Memory B cell (primary cell): ENCODE measurements at regions not wholly inside any gene's neighbourhood (a gene's known extent, or its start where the extent isn't known, plus 50 kb on each side); places are given as distances from the start of the nearest gene placed in this dataset.
"Not testable (repeated sequence)": the region's sequence is repeated elsewhere in the genome, so short reads cannot be mapped to it uniquely, and the experiment has no call there.

ENCODE experiments used
- ATAC-seq: fragments of 150-1000 bp; cut with Tn5 transposase; 2 replicates; pipeline ENCODE4 v1.10.0; 2021; ENCODE audit warnings: low read depth, mild to moderate bottlenecking, moderate library complexity
- DNase-seq, 2 donors: peaks; one replicate each; pipeline ENCODE4 v3.0.0; 2022; ENCODE audit warnings: low spot score in 2 of 2
- H3K27ac Mint-ChIP-seq: one replicate; pipeline ENCODE4 v1.8.0; 2022; ENCODE audit warnings: mild to moderate bottlenecking, moderate library complexity, mixed read lengths
- H3K27me3 Mint-ChIP-seq: one replicate; pipeline ENCODE4 v1.8.0; 2022; ENCODE audit warnings: mixed read lengths
- H3K36me3 Mint-ChIP-seq: one replicate; pipeline ENCODE4 v1.8.0; 2022; ENCODE audit warnings: mild to moderate bottlenecking, mixed read lengths
- H3K4me1 Mint-ChIP-seq: one replicate; pipeline ENCODE4 v1.8.0; 2022; ENCODE audit warnings: mixed read lengths
- H3K4me3 Mint-ChIP-seq: one replicate; pipeline ENCODE4 v1.8.0; 2022; ENCODE audit warnings: mild to moderate bottlenecking, moderate library complexity, mixed read lengths
- H3K9me3 Mint-ChIP-seq: one replicate; pipeline ENCODE4 v1.8.0; 2022; ENCODE audit warnings: mixed read lengths

GRCh38 chr18:22063672-22064071 lies 105.7 kb upstream of the GATA6 start:
- DNase-seq (no peak), ATAC-seq (no peak)
- no peaks in the 10 kb centered on the region for H3K36me3 Mint-ChIP-seq
- no peak overlapping the region for H3K4me3 Mint-ChIP-seq
- H3K27ac Mint-ChIP-seq = no peak overlapping the region
- H3K9me3 Mint-ChIP-seq = peaks cover 3% of the 10 kb centered on the region
- no peaks in the 10 kb centered on the region for H3K4me1 Mint-ChIP-seq
- no peaks in the 10 kb centered on the region for H3K27me3 Mint-ChIP-seq

- no peaks in the 10 kb centered on the region for H3K36me3 Mint-ChIP-seq
- no peak for DNase-seq
- H3K4me3 Mint-ChIP-seq = no peak overlapping the region
- H3K27ac Mint-ChIP-seq = no peak overlapping the region
- H3K9me3 Mint-ChIP-seq = peaks cover 5% of the 10 kb centered on the region
- no peak for ATAC-seq
- H3K27me3 Mint-ChIP-seq = no peaks in the 10 kb centered on the region
- no peaks in the 10 kb centered on the region for H3K4me1 Mint-ChIP-seq
These were observed 104.8 kb upstream of the GATA6 start for GRCh38 chr18:22064581-22064980.

- no peak overlapping the region for H3K27ac Mint-ChIP-seq
- H3K4me1 Mint-ChIP-seq = no peaks in the 10 kb centered on the region
- ATAC-seq (no peak), DNase-seq (no peak)
- H3K4me3 Mint-ChIP-seq = no peak overlapping the region
- H3K36me3 Mint-ChIP-seq = no peaks in the 10 kb centered on the region
- H3K27me3 Mint-ChIP-seq = no peaks in the 10 kb centered on the region
- peaks cover 5% of the 10 kb centered on the region for H3K9me3 Mint-ChIP-seq
These were observed 104.1 kb upstream of the GATA6 start for GRCh38 chr18:22065311-22065710.

GRCh38 chr18:22066083-22066485 lies 103.3 kb upstream of the GATA6 start:
- Mint-ChIP-seq H3K27ac (no peak overlapping the region), H3K9me3 (peaks cover 5% of the 10 kb centered on the region), H3K4me1 (no peaks in the 10 kb centered on the region), H3K36me3 (no peaks in the 10 kb centered on the region), H3K27me3 (no peaks in the 10 kb centered on the region), H3K4me3 (no peak overlapping the region)
- DNase-seq (no peak), ATAC-seq (no peak)

- no peak for DNase-seq
- Mint-ChIP-seq H3K27ac (no peak overlapping the region), H3K9me3 (peaks cover 6% of the 10 kb centered on the region), H3K4me1 (no peaks in the 10 kb centered on the region), H3K27me3 (no peaks in the 10 kb centered on the region), H3K4me3 (no peak overlapping the region), H3K36me3 (no peaks in the 10 kb centered on the region)
- ATAC-seq = no peak
These were observed 102.3 kb upstream of the GATA6 start for GRCh38 chr18:22067109-22067508.

- DNase-seq (no peak), ATAC-seq (no peak)
- Mint-ChIP-seq H3K36me3 (no peaks in the 10 kb centered on the region), H3K4me3 (no peak overlapping the region), H3K4me1 (no peaks in the 10 kb centered on the region), H3K27ac (no peak overlapping the region), H3K27me3 (no peaks in the 10 kb centered on the region), H3K9me3 (peaks cover 6% of the 10 kb centered on the region)
These were observed 101.7 kb upstream of the GATA6 start for GRCh38 chr18:22067682-22068081.

GRCh38 chr18:22068784-22069183 lies 100.6 kb upstream of the GATA6 start:
- H3K27me3 Mint-ChIP-seq, H3K4me3 Mint-ChIP-seq, H3K36me3 Mint-ChIP-seq, H3K27ac Mint-ChIP-seq, H3K9me3 Mint-ChIP-seq, ATAC-seq, DNase-seq, H3K4me1 Mint-ChIP-seq: not testable (repeated sequence)

GRCh38 chr18:22069916-22070315 lies 99.5 kb upstream of the GATA6 start:
- H3K9me3 Mint-ChIP-seq = peaks cover 6% of the 10 kb centered on the region
- H3K27me3 Mint-ChIP-seq = no peaks in the 10 kb centered on the region
- H3K4me1 Mint-ChIP-seq = no peaks in the 10 kb centered on the region
- H3K4me3 Mint-ChIP-seq = no peak overlapping the region
- H3K27ac Mint-ChIP-seq = no peak overlapping the region
- no peak for ATAC-seq
- no peaks in the 10 kb centered on the region for H3K36me3 Mint-ChIP-seq
- no peak for DNase-seq

GRCh38 chr18:22073411-22073810 lies 96.0 kb upstream of the GATA6 start:
- Mint-ChIP-seq H3K4me1 (no peaks in the 10 kb centered on the region), H3K27ac (no peak overlapping the region), H3K27me3 (no peaks in the 10 kb centered on the region), H3K9me3 (peaks cover 7% of the 10 kb centered on the region), H3K36me3 (no peaks in the 10 kb centered on the region), H3K4me3 (no peak overlapping the region)
- ATAC-seq (no peak), DNase-seq (no peak)

- Mint-ChIP-seq H3K4me1 (no peaks in the 10 kb centered on the region), H3K36me3 (no peaks in the 10 kb centered on the region), H3K27me3 (no peaks in the 10 kb centered on the region), H3K27ac (no peak overlapping the region), H3K9me3 (peaks cover 5% of the 10 kb centered on the region), H3K4me3 (no peak overlapping the region)
- DNase-seq = no peak
- no peak for ATAC-seq
These were observed 94.9 kb upstream of the GATA6 start for GRCh38 chr18:22074282-22075070.

- DNase-seq = no peak
- H3K9me3 Mint-ChIP-seq = peaks cover 4% of the 10 kb centered on the region
- H3K4me1 Mint-ChIP-seq = no peaks in the 10 kb centered on the region
- H3K36me3 Mint-ChIP-seq = no peaks in the 10 kb centered on the region
- H3K4me3 Mint-ChIP-seq = no peak overlapping the region
- ATAC-seq = no peak
- H3K27ac Mint-ChIP-seq = no peak overlapping the region
- no peaks in the 10 kb centered on the region for H3K27me3 Mint-ChIP-seq
These were observed 89.4 kb upstream of the GATA6 start for GRCh38 chr18:22080035-22080434.

GRCh38 chr18:22082408-22082807 lies 87.0 kb upstream of the GATA6 start:
- Mint-ChIP-seq H3K4me3 (no peak overlapping the region), H3K27me3 (peaks cover 2% of the 10 kb centered on the region), H3K36me3 (no peaks in the 10 kb centered on the region), H3K4me1 (no peaks in the 10 kb centered on the region), H3K27ac (no peak overlapping the region), H3K9me3 (peaks cover 2% of the 10 kb centered on the region)
- DNase-seq (no peak), ATAC-seq (no peak)

GRCh38 chr18:22084547-22084946 lies 84.8 kb upstream of the GATA6 start:
- ATAC-seq = no peak
- Mint-ChIP-seq H3K9me3 (no peaks in the 10 kb centered on the region), H3K27ac (no peak overlapping the region), H3K27me3 (peaks cover 2% of the 10 kb centered on the region), H3K4me3 (no peak overlapping the region), H3K4me1 (no peaks in the 10 kb centered on the region), H3K36me3 (no peaks in the 10 kb centered on the region)
- DNase-seq = no peak

- DNase-seq (no peak), ATAC-seq (no peak)
- no peaks in the 10 kb centered on the region for H3K9me3 Mint-ChIP-seq
- H3K27me3 Mint-ChIP-seq = peaks cover 2% of the 10 kb centered on the region
- no peaks in the 10 kb centered on the region for H3K4me1 Mint-ChIP-seq
- no peak overlapping the region for H3K4me3 Mint-ChIP-seq
- H3K27ac Mint-ChIP-seq = no peak overlapping the region
- no peaks in the 10 kb centered on the region for H3K36me3 Mint-ChIP-seq
These were observed 82.4 kb upstream of the GATA6 start for GRCh38 chr18:22086973-22087372.

GRCh38 chr18:22088029-22088428 lies 81.4 kb upstream of the GATA6 start:
- Mint-ChIP-seq H3K36me3 (no peaks in the 10 kb centered on the region), H3K27ac (no peak overlapping the region)
- no peak for ATAC-seq

More at GRCh38 chr18:22088029-22088428, 81.4 kb upstream of the GATA6 start:
- Mint-ChIP-seq H3K27me3 (peaks cover 2% of the 10 kb centered on the region), H3K4me1 (no peaks in the 10 kb centered on the region), H3K9me3 (no peaks in the 10 kb centered on the region), H3K4me3 (no peak overlapping the region)
- no peak for DNase-seq
